ENCODE measurements at regions not wholly inside any gene's neighbourhood (a gene's known extent, or its start where the extent isn't known, plus 50 kb on each side); places are given as distances from the start of the nearest gene placed in this dataset.

DNA sequence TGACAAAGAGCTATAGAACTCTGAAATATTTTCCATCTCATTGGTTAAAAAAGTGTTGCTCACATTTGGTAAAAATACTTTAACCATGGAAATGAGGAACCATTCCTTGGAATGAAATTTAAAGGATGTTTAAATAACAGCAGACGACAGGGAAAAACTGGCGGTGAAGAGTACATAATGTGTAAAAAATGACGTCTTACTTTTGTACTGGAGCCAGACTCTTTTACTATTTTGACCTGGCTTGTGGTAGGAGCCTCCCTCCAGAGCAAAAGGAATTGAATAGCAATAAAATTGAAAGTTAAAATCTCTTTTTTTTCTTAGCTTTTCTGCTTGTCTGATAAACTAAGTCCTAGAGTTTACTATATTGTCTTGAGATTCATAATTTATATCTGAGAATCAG lies 426.2 kb upstream of the KLHL1 start:
- TF ChIP-seq, protein P1, sequence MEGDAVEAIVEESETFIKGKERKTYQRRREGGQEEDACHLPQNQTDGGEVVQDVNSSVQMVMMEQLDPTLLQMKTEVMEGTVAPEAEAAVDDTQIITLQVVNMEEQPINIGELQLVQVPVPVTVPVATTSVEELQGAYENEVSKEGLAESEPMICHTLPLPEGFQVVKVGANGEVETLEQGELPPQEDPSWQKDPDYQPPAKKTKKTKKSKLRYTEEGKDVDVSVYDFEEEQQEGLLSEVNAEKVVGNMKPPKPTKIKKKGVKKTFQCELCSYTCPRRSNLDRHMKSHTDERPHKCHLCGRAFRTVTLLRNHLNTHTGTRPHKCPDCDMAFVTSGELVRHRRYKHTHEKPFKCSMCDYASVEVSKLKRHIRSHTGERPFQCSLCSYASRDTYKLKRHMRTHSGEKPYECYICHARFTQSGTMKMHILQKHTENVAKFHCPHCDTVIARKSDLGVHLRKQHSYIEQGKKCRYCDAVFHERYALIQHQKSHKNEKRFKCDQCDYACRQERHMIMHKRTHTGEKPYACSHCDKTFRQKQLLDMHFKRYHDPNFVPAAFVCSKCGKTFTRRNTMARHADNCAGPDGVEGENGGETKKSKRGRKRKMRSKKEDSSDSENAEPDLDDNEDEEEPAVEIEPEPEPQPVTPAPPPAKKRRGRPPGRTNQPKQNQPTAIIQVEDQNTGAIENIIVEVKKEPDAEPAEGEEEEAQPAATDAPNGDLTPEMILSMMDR (conservative IDR thresholded peaks at IDR 0.05; ENCODE audit: low read depth, low read length): no peak
- TF ChIP-seq EZH2 (IDR thresholded peaks at IDR 0.05; ENCODE audit: low read length, unreplicated experiment): no peak
